Hypothalamus (tissue), 51 donors: ENCODE measurements at regions not wholly inside any gene's neighbourhood (a gene's known extent, or its start where the extent isn't known, plus 50 kb on each side); places are given as distances from the start of the nearest gene placed in this dataset.

ENCODE experiments used
- DNase-seq, 51 donors: peaks; one replicate each; lab custom pipeline; 2025; lab: John Stamatoyannopoulos, UW

- DNase-seq: no peak
These were observed 158.4 kb upstream of the GRIP1 start for GRCh38 chr12:66837311-66837627.

- no peak for DNase-seq
These were observed 159.5 kb upstream of the GRIP1 start for GRCh38 chr12:66838366-66838765.

GRCh38 chr12:66848967-66849366, 170.1 kb upstream of the GRIP1 start:
- no peak for DNase-seq

GRCh38 chr12:66851134-66851533, 172.3 kb upstream of the GRIP1 start:
- DNase-seq: no peak

- no peak for DNase-seq
These were observed 173.2 kb upstream of the GRIP1 start for GRCh38 chr12:66852091-66852490.

- DNase-seq: no peak
These were observed 173.9 kb upstream of the GRIP1 start for GRCh38 chr12:66852765-66853164.

- DNase-seq: peak in 1 of 51 donors; percentile 5
These were observed 181.0 kb upstream of the GRIP1 start for GRCh38 chr12:66859751-66860440.

- peak in 36 of 51 donors; percentile 0 to 68 (median 20) for DNase-seq
These were observed 182.2 kb upstream of the GRIP1 start for GRCh38 chr12:66860752-66861750.

- no peak for DNase-seq
These were observed 183.6 kb upstream of the GRIP1 start for GRCh38 chr12:66862356-66862985.

GRCh38 chr12:66863276-66863675, 184.4 kb upstream of the GRIP1 start:
- DNase-seq: peak in 1 of 51 donors; percentile 8

GRCh38 chr12:66877925-66878324, 199.0 kb upstream of the GRIP1 start:
- DNase-seq: no peak

- DNase-seq: no peak
These were observed 200.5 kb upstream of the GRIP1 start for GRCh38 chr12:66879409-66879808.

- DNase-seq: no peak
These were observed 202.5 kb upstream of the GRIP1 start for GRCh38 chr12:66881386-66881785.

- no peak for DNase-seq
These were observed 205.2 kb upstream of the GRIP1 start for GRCh38 chr12:66884091-66884490.

GRCh38 chr12:66885115-66885875, 206.4 kb upstream of the GRIP1 start:
- no peak for DNase-seq

GRCh38 chr12:66896797-66897196, 217.9 kb upstream of the GRIP1 start:
- DNase-seq: peak in 1 of 51 donors; percentile 4

GRCh38 chr12:66898700-66899469, 220.0 kb upstream of the GRIP1 start:
- DNase-seq: no peak

GRCh38 chr12:66899588-66899987, 220.7 kb upstream of the GRIP1 start:
- DNase-seq: no peak

GRCh38 chr12:66900616-66901015, 221.7 kb upstream of the GRIP1 start:
- DNase-seq: no peak
